Liver (tissue), 3 donors: ENCODE measurements at regions not wholly inside any gene's neighbourhood (a gene's known extent, or its start where the extent isn't known, plus 50 kb on each side); places are given as distances from the start of the nearest gene placed in this dataset.

Source experiments
- EGR1 ChIP-seq, 2 donors: IDR thresholded peaks; 2 replicates each; pipeline ENCODE4 v1.6.1; 2016 to 2018; ENCODE audit warnings: antibody characterized with exemption in 2 of 2, low read depth in 2 of 2
- SP1 ChIP-seq: IDR thresholded peaks from 2 replicates; pipeline ENCODE4 v1.6.1; 2018; ENCODE audit warnings: antibody characterized with exemption, mild to moderate bottlenecking
- TAF1 ChIP-seq: conservative IDR thresholded peaks from 2 replicates; pipeline ENCODE4 v1.6.1; 2016; ENCODE audit warnings: antibody characterized with exemption, mild to moderate bottlenecking
- YY1 ChIP-seq: IDR thresholded peaks from 2 replicates; pipeline ENCODE4 v1.6.1; 2016; ENCODE audit warnings: antibody characterized with exemption, mild to moderate bottlenecking
- TF ChIP-seq, protein P1 (sequence below): fragments of 150-350 bp; IDR thresholded peaks from 2 replicates; pipeline ENCODE4 v1.5.1; 2017; ENCODE audit warnings: improper control_type of control experiment, low read depth, low read length; ENCODE audit not compliant: missing input control
- TF ChIP-seq, protein P2 (sequence below): IDR thresholded peaks from 2 replicates; pipeline ENCODE4 v1.6.1; 2016; ENCODE audit warnings: antibody characterized with exemption
- donor health status: healthy.
- donor health status: healthy.

- TF ChIP-seq, protein P1, sequence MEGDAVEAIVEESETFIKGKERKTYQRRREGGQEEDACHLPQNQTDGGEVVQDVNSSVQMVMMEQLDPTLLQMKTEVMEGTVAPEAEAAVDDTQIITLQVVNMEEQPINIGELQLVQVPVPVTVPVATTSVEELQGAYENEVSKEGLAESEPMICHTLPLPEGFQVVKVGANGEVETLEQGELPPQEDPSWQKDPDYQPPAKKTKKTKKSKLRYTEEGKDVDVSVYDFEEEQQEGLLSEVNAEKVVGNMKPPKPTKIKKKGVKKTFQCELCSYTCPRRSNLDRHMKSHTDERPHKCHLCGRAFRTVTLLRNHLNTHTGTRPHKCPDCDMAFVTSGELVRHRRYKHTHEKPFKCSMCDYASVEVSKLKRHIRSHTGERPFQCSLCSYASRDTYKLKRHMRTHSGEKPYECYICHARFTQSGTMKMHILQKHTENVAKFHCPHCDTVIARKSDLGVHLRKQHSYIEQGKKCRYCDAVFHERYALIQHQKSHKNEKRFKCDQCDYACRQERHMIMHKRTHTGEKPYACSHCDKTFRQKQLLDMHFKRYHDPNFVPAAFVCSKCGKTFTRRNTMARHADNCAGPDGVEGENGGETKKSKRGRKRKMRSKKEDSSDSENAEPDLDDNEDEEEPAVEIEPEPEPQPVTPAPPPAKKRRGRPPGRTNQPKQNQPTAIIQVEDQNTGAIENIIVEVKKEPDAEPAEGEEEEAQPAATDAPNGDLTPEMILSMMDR = no peak
- TF ChIP-seq EGR1 (IDR thresholded peaks at IDR 0.05; ENCODE audit: low read depth in 2 of 2) (no peak), TAF1 (no peak), YY1 (no peak), SP1 (no peak)
- TF ChIP-seq, protein P2, sequence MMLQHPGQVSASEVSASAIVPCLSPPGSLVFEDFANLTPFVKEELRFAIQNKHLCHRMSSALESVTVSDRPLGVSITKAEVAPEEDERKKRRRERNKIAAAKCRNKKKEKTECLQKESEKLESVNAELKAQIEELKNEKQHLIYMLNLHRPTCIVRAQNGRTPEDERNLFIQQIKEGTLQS = no peak
Observed at GRCh38 chr14:27688841-27689444, 1077.6 kb upstream of the FOXG1 start.
